Endothelial cell of umbilical vein (primary cell): ENCODE measurements at regions not wholly inside any gene's neighbourhood (a gene's known extent, or its start where the extent isn't known, plus 50 kb on each side); places are given as distances from the start of the nearest gene placed in this dataset.

ENCODE experiments used
- BruUV-seq: library from RNA; stranded (reverse); fragments of 400-500 nt; replicated peaks from 2 replicates; lab custom pipeline; 2021; lab: Mats Ljungman, UMichigan
- CTCF ChIA-PET: fragments of 300-600, 350-600 bp; sonication (Branson Sonifier 250); formaldehyde crosslinking; loops from one replicate; lab custom pipeline; 2021; ENCODE audit warnings: antibody characterized with exemption, inconsistent platforms; lab: Charles Lee
- POLR2A ChIA-PET: fragments of 300-600, 350-600 bp; sonication (Branson Sonifier 250); formaldehyde crosslinking; loops from one replicate; lab custom pipeline; 2021; ENCODE audit warnings: antibody characterized with exemption, inconsistent platforms; lab: Charles Lee
- DNase-seq: peaks from one replicate; pipeline ENCODE4 v3.0.0-alpha.2; 2011; ENCODE audit warnings: low read depth, low spot score
- FAIRE-seq: peaks from 2 replicates; lab custom pipeline; 2011; peaks lifted over from hg19 to GRCh38; lab: Jason Lieb, UNC
- H2AFZ ChIP-seq: 2 replicates; pipeline ENCODE4 v1.6.0; 2012; ENCODE audit warnings: low read depth, low read length, control low read depth, inconsistent platforms
- H3K27ac ChIP-seq: 2 replicates; pipeline ENCODE4 v1.5.1; 2011; ENCODE audit warnings: low read depth, mild to moderate bottlenecking, control low read depth, low read length, moderate library complexity; ENCODE audit not compliant: insufficient read depth
- H3K27me3 ChIP-seq, 2 experiments: 2 replicates each; pipeline versions ENCODE4 v1.6.0 to v1.6.1; 2011; ENCODE audit warnings: low read length in 2 of 2, mixed read lengths in 1 of 2; ENCODE audit not compliant: control insufficient read depth in 2 of 2, insufficient read depth in 2 of 2
- H3K36me3 ChIP-seq, 2 experiments: 2 replicates in 1 of 2; 3 replicates in 1 of 2; pipeline ENCODE4 v1.5.1; 2011; ENCODE audit warnings: low read length in 2 of 2, mild to moderate bottlenecking in 1 of 2, moderate library complexity in 1 of 2; ENCODE audit not compliant: control insufficient read depth in 2 of 2, insufficient read depth in 2 of 2; ENCODE audit errors: extremely low read depth in 1 of 2
- H3K4me1 ChIP-seq: 3 replicates; pipeline ENCODE4 v1.5.1; 2011; ENCODE audit warnings: mild to moderate bottlenecking, low read length; ENCODE audit not compliant: control insufficient read depth, insufficient read depth; ENCODE audit errors: extremely low read depth
- H3K4me2 ChIP-seq: 2 replicates; pipeline ENCODE4 v1.6.1; 2011; ENCODE audit warnings: low read length, control low read depth, mixed read lengths; ENCODE audit not compliant: insufficient read depth
- H3K4me3 ChIP-seq, 3 experiments: fragments of 200-600 bp in 1 of 3; sonication (generic), shearing (Covaris generic) in 1 of 3; replicated peaks in 1 of 3; 2 replicates each; pipeline ENCODE4 v1.5.1; 2011 to 2016; ENCODE audit warnings: control low read depth in 3 of 3, low read length in 3 of 3, mild to moderate bottlenecking in 2 of 3, inconsistent platforms in 1 of 3, low read depth in 1 of 3, moderate library complexity in 1 of 3; ENCODE audit not compliant: insufficient read depth in 1 of 3
- H3K79me2 ChIP-seq: 2 replicates; pipeline ENCODE4 v1.6.0; 2012; ENCODE audit warnings: low read length, inconsistent platforms; ENCODE audit not compliant: control insufficient read depth, insufficient read depth
- H3K9ac ChIP-seq: replicated peaks from 2 replicates; pipeline ENCODE3; 2011; ENCODE audit warnings: low read length, control low read depth; ENCODE audit not compliant: insufficient read depth; ENCODE audit errors: extremely low read depth
- H3K9me1 ChIP-seq: replicated peaks from 3 replicates; pipeline ENCODE4 v1.6.0; 2011; ENCODE audit warnings: mild to moderate bottlenecking, low read length; ENCODE audit not compliant: control insufficient read depth, insufficient read depth; ENCODE audit errors: extremely low read depth
- H3K9me3 ChIP-seq: replicated peaks from 2 replicates; pipeline ENCODE4 v1.5.1; 2012; ENCODE audit warnings: low read length, inconsistent platforms; ENCODE audit not compliant: control insufficient read depth, insufficient read depth
- H4K20me1 ChIP-seq: replicated peaks from 2 replicates; pipeline ENCODE3; 2011; ENCODE audit warnings: mild to moderate bottlenecking, low read length; ENCODE audit not compliant: control insufficient read depth, insufficient read depth; ENCODE audit errors: extremely low read depth
- EZH2 ChIP-seq: IDR thresholded peaks from 2 replicates; pipeline ENCODE4 v1.6.1; 2012; ENCODE audit warnings: borderline replicate concordance, low read depth, mild to moderate bottlenecking, moderate library complexity, low read length, inconsistent platforms; ENCODE audit not compliant: severe bottlenecking
- FOS ChIP-seq: IDR thresholded peaks from 2 replicates; pipeline ENCODE4 v1.6.1; 2011; ENCODE audit warnings: mild to moderate bottlenecking, low read length, moderate library complexity, borderline replicate concordance; ENCODE audit not compliant: insufficient read depth
- GATA2 ChIP-seq: IDR thresholded peaks from 2 replicates; pipeline ENCODE4 v1.7.0; 2011; ENCODE audit warnings: low read depth, mild to moderate bottlenecking, moderate library complexity, mixed read lengths, low read length; ENCODE audit not compliant: insufficient read length, insufficient read depth
- JUN ChIP-seq: IDR thresholded peaks from 2 replicates; pipeline ENCODE4 v1.6.1; 2011; ENCODE audit warnings: borderline replicate concordance, low read depth; ENCODE audit not compliant: insufficient read length, insufficient read depth
- POLR2A ChIP-seq: IDR thresholded peaks from 2 replicates; pipeline ENCODE4 v1.6.1; 2012; ENCODE audit warnings: low read depth, mild to moderate bottlenecking, control low read depth, low read length
- POLR2AphosphoS5 ChIP-seq: IDR thresholded peaks from 2 replicates; pipeline ENCODE4 v1.6.1; 2012; ENCODE audit warnings: low read depth, mild to moderate bottlenecking, control low read depth, low read length, moderate library complexity; ENCODE audit not compliant: insufficient read depth
- dilution Hi-C: fragments of 300-500 bp; cut with MboI; formaldehyde crosslinking; loops from one replicate; pipeline ENCODE4 v1.15.0; 2019; ENCODE audit warnings: low sequenced_read_pairs; ENCODE audit not compliant: extremely low pct_ligation_motif_present
- intact Hi-C: fragments of 100-400 bp; cut with micrococcal nuclease; formaldehyde crosslinking; loops from one replicate; pipeline ENCODE4 v1.10.0; 2022
- TF ChIP-seq, protein P1 (sequence below), 2 donors: IDR thresholded peaks; 1 replicate in 1 of 2; 2 replicates in 1 of 2; pipeline ENCODE4 v1.5.1; 2011; ENCODE audit warnings: low read length in 2 of 2, mild to moderate bottlenecking in 2 of 2, moderate library complexity in 2 of 2, control low read depth in 1 of 2, inconsistent platforms in 1 of 2, low read depth in 1 of 2; ENCODE audit not compliant: insufficient read depth in 1 of 2; ENCODE audit errors: extremely low read depth in 1 of 2
- TF ChIP-seq, protein P2 (sequence below): IDR thresholded peaks from 2 replicates; pipeline ENCODE4 v1.6.1; 2011; ENCODE audit not compliant: insufficient read depth, insufficient read length

DNA sequence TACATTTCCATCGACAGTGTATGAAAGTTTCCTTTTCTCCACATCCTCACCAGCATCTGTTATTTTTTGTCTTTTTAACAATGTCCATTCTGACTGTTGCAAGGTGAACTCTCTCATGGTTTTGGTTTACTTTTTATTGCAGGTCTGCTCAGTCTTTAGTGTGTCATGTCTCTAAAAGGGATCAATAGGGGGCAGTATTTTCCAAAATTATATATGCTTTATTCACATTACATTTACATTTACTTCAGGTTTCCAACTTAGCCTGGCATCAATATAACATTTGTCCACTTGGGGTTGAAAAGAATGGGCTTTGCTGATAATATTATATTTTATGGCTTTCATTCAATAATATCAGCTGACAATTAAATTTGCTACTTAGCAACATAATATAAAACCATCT, 265.0 kb upstream of the SLITRK2 start:
- intact Hi-C loops, result no loop called here
- TF ChIP-seq GATA2 (no peak), JUN (no peak), POLR2AphosphoS5 (no peak)

DNA sequence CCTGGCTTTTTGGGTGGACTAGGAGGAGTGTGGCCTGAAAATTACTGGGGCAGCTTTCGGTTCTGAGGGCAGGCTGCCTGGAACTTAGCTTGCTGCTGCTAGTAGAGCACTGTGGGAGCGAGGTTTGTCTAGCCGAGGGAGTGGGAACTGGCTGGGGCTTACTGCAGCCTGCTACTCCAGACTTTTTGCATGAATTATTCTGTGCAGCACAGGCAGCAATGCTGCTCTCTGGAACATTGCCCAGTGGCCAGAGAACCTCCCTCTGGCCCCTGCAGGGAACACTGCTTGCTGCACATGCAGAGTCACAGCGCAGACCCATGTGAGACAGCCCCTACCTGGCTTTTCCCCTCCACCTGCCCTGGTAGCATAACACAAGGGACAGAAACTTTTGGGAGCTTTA, 263.9 kb upstream of the SLITRK2 start:
- no peaks in the 10 kb centered on the region for H3K27me3 ChIP-seq
- H3K4me2 ChIP-seq, result no peak overlapping the region
- POLR2A ChIA-PET, result no interaction called here
- intact Hi-C loops, result no loop called here
- no peak for FAIRE-seq
- no peaks in the 10 kb centered on the region for H3K36me3 ChIP-seq
- no peak for DNase-seq
- H3K4me3 ChIP-seq, result no peak overlapping the region
- dilution Hi-C loops, result no loop called here
- CTCF ChIA-PET, result no interaction called here
- H2AFZ ChIP-seq, result no peak overlapping the region
- no peaks in the 10 kb centered on the region for H4K20me1 ChIP-seq
- no peaks in the 10 kb centered on the region for H3K9me3 ChIP-seq
- H3K9me1 ChIP-seq, result no peaks in the 10 kb centered on the region
- H3K79me2 ChIP-seq, result no peaks in the 10 kb centered on the region
- no peaks in the 10 kb centered on the region for H3K4me1 ChIP-seq
- no peak overlapping the region for H3K9ac ChIP-seq
- no TSS peak for BruUV-seq
- TF ChIP-seq EZH2 (no peak), FOS (no peak), POLR2A (no peak), GATA2 (no peak), POLR2AphosphoS5 (no peak)
- TF ChIP-seq, protein P1, sequence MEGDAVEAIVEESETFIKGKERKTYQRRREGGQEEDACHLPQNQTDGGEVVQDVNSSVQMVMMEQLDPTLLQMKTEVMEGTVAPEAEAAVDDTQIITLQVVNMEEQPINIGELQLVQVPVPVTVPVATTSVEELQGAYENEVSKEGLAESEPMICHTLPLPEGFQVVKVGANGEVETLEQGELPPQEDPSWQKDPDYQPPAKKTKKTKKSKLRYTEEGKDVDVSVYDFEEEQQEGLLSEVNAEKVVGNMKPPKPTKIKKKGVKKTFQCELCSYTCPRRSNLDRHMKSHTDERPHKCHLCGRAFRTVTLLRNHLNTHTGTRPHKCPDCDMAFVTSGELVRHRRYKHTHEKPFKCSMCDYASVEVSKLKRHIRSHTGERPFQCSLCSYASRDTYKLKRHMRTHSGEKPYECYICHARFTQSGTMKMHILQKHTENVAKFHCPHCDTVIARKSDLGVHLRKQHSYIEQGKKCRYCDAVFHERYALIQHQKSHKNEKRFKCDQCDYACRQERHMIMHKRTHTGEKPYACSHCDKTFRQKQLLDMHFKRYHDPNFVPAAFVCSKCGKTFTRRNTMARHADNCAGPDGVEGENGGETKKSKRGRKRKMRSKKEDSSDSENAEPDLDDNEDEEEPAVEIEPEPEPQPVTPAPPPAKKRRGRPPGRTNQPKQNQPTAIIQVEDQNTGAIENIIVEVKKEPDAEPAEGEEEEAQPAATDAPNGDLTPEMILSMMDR (IDR thresholded peaks at IDR 0.05; ENCODE audit: extremely low read depth in 1 of 2, insufficient read depth in 1 of 2, low read depth in 1 of 2, low read length in 2 of 2), result no peak
- TF ChIP-seq, protein P2, sequence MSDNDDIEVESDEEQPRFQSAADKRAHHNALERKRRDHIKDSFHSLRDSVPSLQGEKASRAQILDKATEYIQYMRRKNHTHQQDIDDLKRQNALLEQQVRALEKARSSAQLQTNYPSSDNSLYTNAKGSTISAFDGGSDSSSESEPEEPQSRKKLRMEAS, result no peak
- no peak overlapping the region for H3K27ac ChIP-seq

More for the DNA sequence above, 265.0 kb upstream of the SLITRK2 start:
- Histone ChIP-seq H2AFZ (no peak overlapping the region), H3K4me1 (no peaks in the 10 kb centered on the region), H4K20me1 (no peaks in the 10 kb centered on the region), H3K27me3 (no peaks in the 10 kb centered on the region), H3K9ac (no peak overlapping the region), H3K4me2 (no peak overlapping the region), H3K36me3 (no peaks in the 10 kb centered on the region), H3K4me3 (no peak overlapping the region), H3K27ac (no peak overlapping the region), H3K9me1 (no peaks in the 10 kb centered on the region), H3K9me3 (no peaks in the 10 kb centered on the region), H3K79me2 (no peaks in the 10 kb centered on the region)
- dilution Hi-C loops, result no loop called here
- ChIA-PET POLR2A (no interaction called here), CTCF (no interaction called here)
- BruUV-seq, result no TSS peak
- FAIRE-seq (no peak), DNase-seq (no peak)
